Ovary (tissue), 3 donors: ENCODE measurements at regions not wholly inside any gene's neighbourhood (a gene's known extent, or its start where the extent isn't known, plus 50 kb on each side); places are given as distances from the start of the nearest gene placed in this dataset.

Experiments used
- CTCF ChIP-seq, 3 donors: fragments of 450-650 bp in 2 of 3; fragments of 200-600 bp in 1 of 3; IDR thresholded peaks; one replicate each; pipeline versions ENCODE4 v1.5.1 to v1.8.0; 2016 to 2022; ENCODE audit warnings: antibody characterized with exemption in 3 of 3, mild to moderate bottlenecking in 1 of 3
- EP300 ChIP-seq: sonication (generic); formaldehyde crosslinking; IDR thresholded peaks from one replicate; pipeline ENCODE4 v1.6.1; 2017; ENCODE audit warnings: antibody characterized with exemption
- donor health status: DM: no; HTN: no; CAD: no.

GRCh38 chr4:97116511-97116910 lies 1026.8 kb downstream of the STPG2 start:
- TF ChIP-seq EP300: no peak
- no peak for TF ChIP-seq CTCF (IDR thresholded peaks at IDR 0.05)
